AG04449 (cell line): ENCODE measurements at regions not wholly inside any gene's neighbourhood (a gene's known extent, or its start where the extent isn't known, plus 50 kb on each side); places are given as distances from the start of the nearest gene placed in this dataset.
A peak's percentile ranks its signal among the peaks of the same experiment; 100 is the strongest.
"Not testable (repeated sequence)": the region's sequence is repeated elsewhere in the genome, so short reads cannot be mapped to it uniquely, and the experiment has no call there.

Experiments used
- CTCF ChIA-PET: fragments of 350-600 bp; formaldehyde crosslinking; extraction: SDS; loops from one replicate; lab custom pipeline; 2021; ENCODE audit warnings: antibody characterized with exemption; lab: Yijun Ruan, JAX
- POLR2A ChIA-PET: fragments of 400-600, 350-600 bp; formaldehyde crosslinking; extraction: SDS; loops from one replicate; lab custom pipeline; 2020; ENCODE audit warnings: antibody characterized with exemption, inconsistent platforms; lab: Yijun Ruan, JAX
- DNase-seq: peaks from one replicate; pipeline ENCODE4 v3.0.0-alpha.2; 2010; ENCODE audit warnings: low read depth, low spot score
- H3K4me3 ChIP-seq: 2 replicates; pipeline ENCODE4 v1.5.1; 2011; ENCODE audit warnings: low read depth, mild to moderate bottlenecking, control low read depth, low read length
- CTCF ChIP-seq: IDR thresholded peaks from one replicate; pipeline ENCODE4 v1.5.1; 2011; ENCODE audit warnings: mild to moderate bottlenecking, moderate library complexity, low read length, control low read depth, inconsistent platforms; ENCODE audit not compliant: insufficient read depth; ENCODE audit errors: missing control alignments

- no peak overlapping the region for H3K4me3 ChIP-seq
- DNase-seq, result no peak
- no peak for TF ChIP-seq CTCF
- CTCF ChIA-PET, result no interaction called here
- POLR2A ChIA-PET, result no interaction called here
These were observed 210.7 kb upstream of the SSTR1 start for GRCh38 chr14:37997017-37997416.

- no peak for DNase-seq
- H3K4me3 ChIP-seq, result no peak overlapping the region
- ChIA-PET CTCF (interaction anchor here (1.1 kb wide), 2 partner anchors 9 to 13 kb away, joined by 3 to 4 read pairs; no protein-coding TSS in a partner anchor), POLR2A (no interaction called here)
- no peak for TF ChIP-seq CTCF
These were observed 207.4 kb upstream of the SSTR1 start for GRCh38 chr14:38000340-38000739.

GRCh38 chr14:38001501-38001900 lies 206.2 kb upstream of the SSTR1 start:
- POLR2A ChIA-PET, result no interaction called here
- no peak overlapping the region for H3K4me3 ChIP-seq
- no peak for TF ChIP-seq CTCF
- CTCF ChIA-PET, result interaction anchor here (1.3 to 1.7 kb wide), 2 partner anchors 10 to 16 kb away, joined by 3 to 7 read pairs; no protein-coding TSS in a partner anchor
- no peak for DNase-seq

- POLR2A ChIA-PET, result no interaction called here
- CTCF ChIA-PET, result interaction anchor here (0.7 to 1.6 kb wide), 3 partner anchors 10 to 19 kb away, joined by 3 read pairs; no protein-coding TSS in a partner anchor
- H3K4me3 ChIP-seq, result no peak overlapping the region
- TF ChIP-seq CTCF, result no peak
- DNase-seq, result no peak
These were observed 203.7 kb upstream of the SSTR1 start for GRCh38 chr14:38003746-38004609.

- POLR2A ChIA-PET, result no interaction called here
- H3K4me3 ChIP-seq, result no peak overlapping the region
- CTCF ChIA-PET, result interaction anchor here (1.4 to 1.6 kb wide), 2 partner anchors 14 to 20 kb away, joined by 3 read pairs; no protein-coding TSS in a partner anchor
- no peak for DNase-seq
- TF ChIP-seq CTCF, result no peak
These were observed 203.2 kb upstream of the SSTR1 start for GRCh38 chr14:38004610-38004879.

GRCh38 chr14:38011156-38011555 lies 196.5 kb upstream of the SSTR1 start:
- POLR2A ChIA-PET, H3K4me3 ChIP-seq, CTCF ChIA-PET: not testable (repeated sequence)
- DNase-seq, result peak; percentile 5
